WERI-Rb-1 (cell line): ENCODE measurements at regions not wholly inside any gene's neighbourhood (a gene's known extent, or its start where the extent isn't known, plus 50 kb on each side); places are given as distances from the start of the nearest gene placed in this dataset.

Source experiments
- DNase-seq: peaks from one replicate; pipeline ENCODE4 v3.0.0-alpha.2; 2020
- H3K27ac ChIP-seq: fragments of 250-450 bp; sonication (Bioruptor Pico); 2 replicates; pipeline ENCODE4 v1.5.1; 2020; ENCODE audit warnings: mild to moderate bottlenecking, moderate library complexity
- H3K27me3 ChIP-seq: fragments of 250-450 bp; sonication (Bioruptor Pico); 2 replicates; pipeline ENCODE4 v1.5.1; 2021; ENCODE audit warnings: mild to moderate bottlenecking, low read depth, moderate library complexity; ENCODE audit not compliant: insufficient read depth, severe bottlenecking
- H3K36me3 ChIP-seq: fragments of 250-450 bp; sonication (Bioruptor Pico); 2 replicates; pipeline ENCODE4 v1.5.1; 2020; ENCODE audit warnings: mild to moderate bottlenecking, moderate library complexity
- H3K4me3 ChIP-seq: 2 replicates; pipeline ENCODE4 v1.5.1; 2011; ENCODE audit warnings: low read depth, mild to moderate bottlenecking, control low read depth, low read length
- H3K9me3 ChIP-seq: fragments of 250-450 bp; sonication (Bioruptor Pico); 2 replicates; pipeline ENCODE4 v1.5.1; 2021; ENCODE audit warnings: mild to moderate bottlenecking, moderate library complexity; ENCODE audit not compliant: severe bottlenecking
- CTCF ChIP-seq: IDR thresholded peaks from 2 replicates; pipeline ENCODE4 v1.5.1; 2011; ENCODE audit warnings: low read depth, mild to moderate bottlenecking, control low read depth, inconsistent platforms, low read length

- Histone ChIP-seq H3K9me3 (no peaks in the 10 kb centered on the region), H3K36me3 (no peaks in the 10 kb centered on the region), H3K4me3 (no peak overlapping the region), H3K27ac (no peak overlapping the region), H3K27me3 (no peaks in the 10 kb centered on the region)
- DNase-seq = no peak
- no peak for TF ChIP-seq CTCF
These were observed 205.2 kb downstream of the RAB11FIP4 start for GRCh38 chr17:31596382-31597323.

GRCh38 chr17:31595666-31596381 is 204.3 kb downstream of the RAB11FIP4 start:
- no peak for DNase-seq
- Histone ChIP-seq H3K27me3 (no peaks in the 10 kb centered on the region), H3K9me3 (no peaks in the 10 kb centered on the region), H3K27ac (no peak overlapping the region), H3K36me3 (no peaks in the 10 kb centered on the region), H3K4me3 (no peak overlapping the region)
- TF ChIP-seq CTCF = no peak

- no peak overlapping the region for H3K4me3 ChIP-seq
- no peaks in the 10 kb centered on the region for H3K36me3 ChIP-seq
- H3K27ac ChIP-seq = no peak overlapping the region
- no peaks in the 10 kb centered on the region for H3K9me3 ChIP-seq
- TF ChIP-seq CTCF = no peak
- no peaks in the 10 kb centered on the region for H3K27me3 ChIP-seq
- DNase-seq = no peak
These were observed 203.6 kb downstream of the RAB11FIP4 start for GRCh38 chr17:31595076-31595475.

GRCh38 chr17:31594416-31594815 is 202.9 kb downstream of the RAB11FIP4 start:
- H3K27me3 ChIP-seq = no peaks in the 10 kb centered on the region
- no peaks in the 10 kb centered on the region for H3K36me3 ChIP-seq
- no peak for TF ChIP-seq CTCF
- H3K4me3 ChIP-seq = no peak overlapping the region
- no peak overlapping the region for H3K27ac ChIP-seq
- H3K9me3 ChIP-seq = no peaks in the 10 kb centered on the region
- DNase-seq = no peak

- H3K9me3 ChIP-seq = no peaks in the 10 kb centered on the region
- DNase-seq = no peak
- TF ChIP-seq CTCF = no peak
- no peaks in the 10 kb centered on the region for H3K36me3 ChIP-seq
- no peak overlapping the region for H3K4me3 ChIP-seq
- no peak overlapping the region for H3K27ac ChIP-seq
- no peaks in the 10 kb centered on the region for H3K27me3 ChIP-seq
These were observed 202.3 kb downstream of the RAB11FIP4 start for GRCh38 chr17:31593806-31594205.
